Astrocyte (in vitro differentiated cells and primary cell): ENCODE measurements at regions not wholly inside any gene's neighbourhood (a gene's known extent, or its start where the extent isn't known, plus 50 kb on each side); places are given as distances from the start of the nearest gene placed in this dataset.
A peak's percentile ranks its signal among the peaks of the same experiment; 100 is the strongest.

ENCODE experiments used
- DNase-seq: peaks from one replicate; pipeline ENCODE4 v3.0.0-alpha.2; 2010; ENCODE audit warnings: low read depth
- FAIRE-seq: peaks from 2 replicates; lab custom pipeline; 2011; peaks lifted over from hg19 to GRCh38; lab: Jason Lieb, UNC
- H2AFZ ChIP-seq: 2 replicates; pipeline ENCODE4 v1.6.0; 2012; ENCODE audit warnings: low read depth, low read length, inconsistent platforms
- H3K27ac ChIP-seq: 2 replicates; pipeline ENCODE4 v1.5.1; 2011; ENCODE audit warnings: low read depth, low read length, inconsistent platforms
- H3K27me3 ChIP-seq: 2 replicates; pipeline ENCODE4 v1.6.0; 2011; ENCODE audit warnings: low read length, inconsistent platforms; ENCODE audit not compliant: insufficient read depth
- H3K36me3 ChIP-seq: 2 replicates; pipeline ENCODE4 v1.5.1; 2011; ENCODE audit warnings: low read length, inconsistent platforms; ENCODE audit not compliant: insufficient read depth
- H3K4me1 ChIP-seq: 2 replicates; pipeline ENCODE4 v1.5.1; 2011; ENCODE audit warnings: low read length, inconsistent platforms; ENCODE audit not compliant: insufficient read depth
- H3K4me2 ChIP-seq: 2 replicates; pipeline ENCODE4 v1.6.0; 2012; ENCODE audit warnings: low read length, inconsistent platforms
- H3K4me3 ChIP-seq: 2 replicates; pipeline ENCODE4 v1.5.1; 2011; ENCODE audit warnings: low read depth, mild to moderate bottlenecking, low read length, inconsistent platforms; ENCODE audit not compliant: insufficient read depth
- H3K79me2 ChIP-seq: 2 replicates; pipeline ENCODE4 v1.6.0; 2012; ENCODE audit warnings: mild to moderate bottlenecking, low read length, inconsistent platforms; ENCODE audit not compliant: insufficient read depth
- H3K9ac ChIP-seq: 2 replicates; pipeline ENCODE4 v1.6.0; 2012; ENCODE audit warnings: mild to moderate bottlenecking, low read length, inconsistent platforms
- H3K9me3 ChIP-seq: 2 replicates; pipeline ENCODE4 v1.5.1; 2012; ENCODE audit warnings: low read depth, mild to moderate bottlenecking, low read length, inconsistent platforms; ENCODE audit not compliant: insufficient read depth
- H4K20me1 ChIP-seq: 2 replicates; pipeline ENCODE4 v1.6.0; 2012; ENCODE audit warnings: low read length, inconsistent platforms; ENCODE audit not compliant: insufficient read depth
- H3K27ac Mint-ChIP-seq: one replicate; pipeline ENCODE4 v1.8.0; 2021; ENCODE audit warnings: mild to moderate bottlenecking, mixed read lengths; ENCODE audit not compliant: unreplicated experiment
- H3K27me3 Mint-ChIP-seq: one replicate; pipeline ENCODE4 v1.8.0; 2021; ENCODE audit warnings: low read depth, mixed read lengths; ENCODE audit not compliant: unreplicated experiment
- H3K36me3 Mint-ChIP-seq: one replicate; pipeline ENCODE4 v1.8.0; 2021; ENCODE audit warnings: low read depth, mixed read lengths; ENCODE audit not compliant: unreplicated experiment
- H3K4me1 Mint-ChIP-seq: one replicate; pipeline ENCODE4 v1.8.0; 2021; ENCODE audit warnings: low read depth, mixed read lengths; ENCODE audit not compliant: unreplicated experiment
- H3K4me3 Mint-ChIP-seq: one replicate; pipeline ENCODE4 v1.8.0; 2021; ENCODE audit warnings: mild to moderate bottlenecking, moderate library complexity, mixed read lengths; ENCODE audit not compliant: unreplicated experiment
- H3K9me3 Mint-ChIP-seq: one replicate; pipeline ENCODE4 v1.8.0; 2021; ENCODE audit warnings: mild to moderate bottlenecking, mixed read lengths; ENCODE audit not compliant: unreplicated experiment
- CTCF ChIP-seq: IDR thresholded peaks from 2 replicates; pipeline ENCODE4 v1.5.1; 2011; ENCODE audit warnings: low read depth, mild to moderate bottlenecking, inconsistent platforms, low read length, moderate library complexity; ENCODE audit not compliant: insufficient read depth
- EZH2 ChIP-seq: IDR thresholded peaks from 2 replicates; pipeline ENCODE4 v1.6.1; 2012; ENCODE audit warnings: mild to moderate bottlenecking, low read length, inconsistent platforms; ENCODE audit not compliant: insufficient read depth

GRCh38 chr22:34797826-34798225 lies 268.1 kb upstream of the ISX start:
- FAIRE-seq (no peak), DNase-seq (no peak)
- Histone ChIP-seq H3K9ac (no peak overlapping the region), H4K20me1 (no peaks in the 10 kb centered on the region), H3K4me2 (no peak overlapping the region), H3K9me3 (peaks cover 11% of the 10 kb centered on the region), H3K4me3 (no peak overlapping the region), H3K79me2 (no peaks in the 10 kb centered on the region), H3K4me1 (peaks cover 7% of the 10 kb centered on the region), H3K36me3 (no peaks in the 10 kb centered on the region), H3K27ac (no peak overlapping the region), H3K27me3 (no peaks in the 10 kb centered on the region), H2AFZ (no peak overlapping the region)
- Mint-ChIP-seq H3K4me1 (peaks cover 4% of the 10 kb centered on the region), H3K27me3 (no peaks in the 10 kb centered on the region), H3K36me3 (no peaks in the 10 kb centered on the region), H3K27ac (no peak overlapping the region), H3K9me3 (peaks cover 15% of the 10 kb centered on the region), H3K4me3 (no peak overlapping the region)
- no peak for TF ChIP-seq EZH2
- no peak for TF ChIP-seq CTCF

- Histone ChIP-seq H3K4me3 (no peak overlapping the region), H3K27me3 (no peaks in the 10 kb centered on the region), H3K9ac (no peak overlapping the region), H3K4me2 (no peak overlapping the region), H3K36me3 (no peaks in the 10 kb centered on the region), H4K20me1 (no peaks in the 10 kb centered on the region), H2AFZ (no peak overlapping the region), H3K79me2 (no peaks in the 10 kb centered on the region), H3K4me1 (peaks cover 7% of the 10 kb centered on the region), H3K9me3 (peaks cover 11% of the 10 kb centered on the region), H3K27ac (no peak overlapping the region)
- Mint-ChIP-seq H3K27me3 (no peaks in the 10 kb centered on the region), H3K4me3 (no peak overlapping the region), H3K4me1 (peaks cover 4% of the 10 kb centered on the region), H3K36me3 (no peaks in the 10 kb centered on the region), H3K27ac (no peak overlapping the region), H3K9me3 (peaks cover 15% of the 10 kb centered on the region)
- TF ChIP-seq CTCF (no peak), EZH2 (no peak)
- FAIRE-seq, result no peak
- no peak for DNase-seq
Observed at GRCh38 chr22:34798605-34799004, 267.4 kb upstream of the ISX start.

GRCh38 chr22:34800260-34800980 lies 265.5 kb upstream of the ISX start:
- no peak for TF ChIP-seq EZH2
- H3K36me3 Mint-ChIP-seq, result no peaks in the 10 kb centered on the region
- Histone ChIP-seq H3K9me3 (peaks cover 8% of the 10 kb centered on the region), H3K36me3 (no peaks in the 10 kb centered on the region), H3K79me2 (no peaks in the 10 kb centered on the region), H3K27ac (no peak overlapping the region), H3K4me1 (peaks cover 7% of the 10 kb centered on the region), H3K4me3 (no peak overlapping the region), H3K4me2 (peak overlapping the region; percentile 50), H2AFZ (no peak overlapping the region), H3K27me3 (no peaks in the 10 kb centered on the region), H4K20me1 (no peaks in the 10 kb centered on the region), H3K9ac (no peak overlapping the region)
- H3K27me3 Mint-ChIP-seq, result no peaks in the 10 kb centered on the region
- peaks cover 12% of the 10 kb centered on the region for H3K9me3 Mint-ChIP-seq
- no peak for FAIRE-seq
- DNase-seq, result peak; percentile 53
- no peak overlapping the region for H3K4me3 Mint-ChIP-seq
- H3K27ac Mint-ChIP-seq, result peak overlapping the region; percentile 36
- peaks cover 10% of the 10 kb centered on the region for H3K4me1 Mint-ChIP-seq
